Gastrocnemius medialis (tissue), 4 donors: ENCODE measurements at regions not wholly inside any gene's neighbourhood (a gene's known extent, or its start where the extent isn't known, plus 50 kb on each side); places are given as distances from the start of the nearest gene placed in this dataset.

ENCODE experiments used
- ATAC-seq, 2 donors: fragments of 150-250 bp; one replicate each; pipeline ENCODE4 v1.9.1; 2016
- DNase-seq, 2 donors: peaks; one replicate each; pipeline ENCODE4 v3.0.0-alpha.2; 2019
- H3K27ac ChIP-seq, 4 donors: fragments of 200-600 bp; sonication (generic); 1 replicate in 1 of 4; 2 replicates in 3 of 4; pipeline ENCODE4 v1.5.1; 2016 to 2018; ENCODE audit warnings: mild to moderate bottlenecking in 2 of 4, moderate library complexity in 1 of 4
- H3K27me3 ChIP-seq, 3 donors: fragments of 200-600 bp; sonication (generic) in 2 of 3; 1 replicate in 1 of 3; 2 replicates in 2 of 3; pipeline versions ENCODE4 v1.5.1 to v1.6.0; 2016 to 2019; ENCODE audit warnings: mild to moderate bottlenecking in 1 of 3, moderate library complexity in 1 of 3
- H3K36me3 ChIP-seq, 2 donors: fragments of 200-600 bp; sonication (generic) in 1 of 2; one replicate each; pipeline ENCODE4 v1.5.1; 2017 to 2018
- H3K4me1 ChIP-seq, 2 donors: fragments of 200-600 bp; sonication (generic) in 1 of 2; one replicate each; pipeline ENCODE4 v1.5.1; 2016 to 2017; ENCODE audit warnings: mild to moderate bottlenecking in 2 of 2
- H3K4me3 ChIP-seq, 4 donors: fragments of 200-600 bp; sonication (generic) in 3 of 4; 1 replicate in 1 of 4; 2 replicates in 3 of 4; pipeline ENCODE4 v1.5.1; 2016 to 2019; ENCODE audit warnings: mild to moderate bottlenecking in 2 of 4
- H3K9me3 ChIP-seq, 3 donors: fragments of 200-600 bp; sonication (generic) in 2 of 3; 1 replicate in 1 of 3; 2 replicates in 2 of 3; pipeline ENCODE4 v1.5.1; 2016 to 2019
- CTCF ChIP-seq, 5 experiments: fragments of 450-650 bp in 3 of 5; fragments of 200-600 bp in 2 of 5; sonication (generic) in 2 of 5; IDR thresholded peaks in 4 of 5; conservative IDR thresholded peaks in 1 of 5; 1 replicate in 4 of 5; 2 replicates in 1 of 5; pipeline ENCODE4 v1.5.1; 2016 to 2019; ENCODE audit warnings: antibody characterized with exemption in 5 of 5, mild to moderate bottlenecking in 3 of 5, moderate library complexity in 3 of 5
- POLR2A ChIP-seq, 2 donors: fragments of 450-650 bp; IDR thresholded peaks; one replicate each; pipeline ENCODE4 v1.6.1; 2017; ENCODE audit warnings: antibody characterized with exemption in 2 of 2, mild to moderate bottlenecking in 2 of 2, moderate library complexity in 2 of 2
- in situ Hi-C, 4 donors: fragments of 200-750 bp; cut with MboI; loops; one replicate each; pipeline versions ENCODE4 v1.15.0 to v1.8.0; 2017; ENCODE audit warnings: low sequenced_read_pairs in 4 of 4
- intact Hi-C: fragments of 100-400 bp; cut with DNase I; formaldehyde crosslinking; loops from one replicate; pipeline ENCODE4 v1.15.1; 2023; ENCODE audit warnings: low total_unique reads

- DNase-seq (no peak), ATAC-seq (no peak)
- intact Hi-C loops = no loop called here
These were observed 61.0 kb upstream of the SPTLC1 start for GRCh38 chr9:92176068-92176799.

GRCh38 chr9:92175441-92175840 is 60.2 kb upstream of the SPTLC1 start:
- no peaks in the 10 kb centered on the region for H3K36me3 ChIP-seq
- no peaks in the 10 kb centered on the region for H3K9me3 ChIP-seq
- in situ Hi-C loops (no loop called here), intact Hi-C loops (no loop called here)
- ATAC-seq (no peak), DNase-seq (no peak)
- no peaks in the 10 kb centered on the region for H3K27me3 ChIP-seq
- no peak overlapping the region for H3K27ac ChIP-seq
- TF ChIP-seq CTCF (IDR thresholded peaks at IDR 0.05 in 4 of 5, conservative IDR thresholded peaks at IDR 0.05 in 1 of 5) = no peak
- no peak for TF ChIP-seq POLR2A (IDR thresholded peaks at IDR 0.05)
- no peaks in the 10 kb centered on the region for H3K4me1 ChIP-seq
- H3K4me3 ChIP-seq = no peak overlapping the region

More at GRCh38 chr9:92176068-92176799, 61.0 kb upstream of the SPTLC1 start:
- Histone ChIP-seq H3K27me3 (no peaks in the 10 kb centered on the region), H3K9me3 (no peaks in the 10 kb centered on the region), H3K4me1 (no peaks in the 10 kb centered on the region), H3K4me3 (no peak overlapping the region), H3K36me3 (no peaks in the 10 kb centered on the region), H3K27ac (no peak overlapping the region)
- no peak for TF ChIP-seq POLR2A (IDR thresholded peaks at IDR 0.05)
- no peak for TF ChIP-seq CTCF (IDR thresholded peaks at IDR 0.05 in 4 of 5, conservative IDR thresholded peaks at IDR 0.05 in 1 of 5)
- in situ Hi-C loops = no loop called here

GRCh38 chr9:92173318-92173717 is 58.1 kb upstream of the SPTLC1 start:
- no peak overlapping the region for H3K27ac ChIP-seq
- no peak for ATAC-seq
- in situ Hi-C loops = no loop called here
- no peaks in the 10 kb centered on the region for H3K27me3 ChIP-seq
- no peaks in the 10 kb centered on the region for H3K9me3 ChIP-seq
- no peaks in the 10 kb centered on the region for H3K4me1 ChIP-seq
- no peak overlapping the region for H3K4me3 ChIP-seq
- TF ChIP-seq CTCF (IDR thresholded peaks at IDR 0.05 in 4 of 5, conservative IDR thresholded peaks at IDR 0.05 in 1 of 5) (no peak), POLR2A (IDR thresholded peaks at IDR 0.05) (no peak)
- no peaks in the 10 kb centered on the region for H3K36me3 ChIP-seq
- intact Hi-C loops = no loop called here
- DNase-seq = no peak

GRCh38 chr9:92171822-92172221 is 56.6 kb upstream of the SPTLC1 start:
- Histone ChIP-seq H3K36me3 (no peaks in the 10 kb centered on the region), H3K4me1 (no peaks in the 10 kb centered on the region), H3K27ac (no peak overlapping the region), H3K27me3 (no peaks in the 10 kb centered on the region), H3K4me3 (no peak overlapping the region), H3K9me3 (no peaks in the 10 kb centered on the region)
- DNase-seq (no peak), ATAC-seq (no peak)
- intact Hi-C loops (no loop called here), in situ Hi-C loops (no loop called here)
- TF ChIP-seq CTCF (IDR thresholded peaks at IDR 0.05 in 4 of 5, conservative IDR thresholded peaks at IDR 0.05 in 1 of 5) (no peak), POLR2A (IDR thresholded peaks at IDR 0.05) (no peak)

GRCh38 chr9:92171281-92171680 is 56.1 kb upstream of the SPTLC1 start:
- intact Hi-C loops (no loop called here), in situ Hi-C loops (no loop called here)
- TF ChIP-seq POLR2A (IDR thresholded peaks at IDR 0.05) (no peak), CTCF (IDR thresholded peaks at IDR 0.05 in 4 of 5, conservative IDR thresholded peaks at IDR 0.05 in 1 of 5) (no peak)
- no peaks in the 10 kb centered on the region for H3K27me3 ChIP-seq
- H3K36me3 ChIP-seq = no peaks in the 10 kb centered on the region
- no peak for DNase-seq
- H3K4me1 ChIP-seq = no peaks in the 10 kb centered on the region
- H3K4me3 ChIP-seq = no peak overlapping the region
- no peak for ATAC-seq
- H3K27ac ChIP-seq = no peak overlapping the region
- H3K9me3 ChIP-seq = no peaks in the 10 kb centered on the region
